RWPE2 (cell line): ENCODE measurements at regions not wholly inside any gene's neighbourhood (a gene's known extent, or its start where the extent isn't known, plus 50 kb on each side); places are given as distances from the start of the nearest gene placed in this dataset.

Experiments used
- ATAC-seq: fragments of 200-7000 bp; cut with Tn5 transposase; 3 replicates; pipeline ENCODE4 v1.9.1; 2021; ENCODE audit warnings: low read depth
- DNase-seq: peaks from one replicate; pipeline ENCODE4 v3.0.0-alpha.2; 2020; ENCODE audit warnings: low spot score
- H3K27ac ChIP-seq: fragments of 450-650 bp; 2 replicates; pipeline ENCODE4 v1.5.1; 2017; ENCODE audit warnings: mild to moderate bottlenecking; ENCODE audit not compliant: poor library complexity, severe bottlenecking
- H3K27me3 ChIP-seq: fragments of 250-450 bp; sonication (Bioruptor Pico); 2 replicates; pipeline ENCODE4 v1.5.1; 2021; ENCODE audit warnings: mild to moderate bottlenecking, moderate library complexity; ENCODE audit not compliant: insufficient read depth, poor library complexity, severe bottlenecking
- H3K36me3 ChIP-seq: fragments of 250-450 bp; sonication (Bioruptor Pico); 2 replicates; pipeline ENCODE4 v1.5.1; 2020; ENCODE audit warnings: low read depth, mild to moderate bottlenecking, moderate library complexity
- H3K4me1 ChIP-seq: fragments of 250-450 bp; sonication (Bioruptor Pico); 2 replicates; pipeline ENCODE4 v1.5.1; 2021; ENCODE audit warnings: mild to moderate bottlenecking, moderate library complexity; ENCODE audit not compliant: insufficient read depth, poor library complexity, severe bottlenecking
- H3K4me3 ChIP-seq: fragments of 250-450 bp; sonication (Bioruptor Pico); 2 replicates; pipeline ENCODE4 v1.5.1; 2021; ENCODE audit warnings: mild to moderate bottlenecking, moderate library complexity; ENCODE audit not compliant: severe bottlenecking
- H3K9me3 ChIP-seq: fragments of 250-450 bp; sonication (Bioruptor Pico); 2 replicates; pipeline ENCODE4 v1.5.1; 2021; ENCODE audit warnings: mild to moderate bottlenecking, moderate library complexity; ENCODE audit not compliant: severe bottlenecking
- TF ChIP-seq, protein P1 (sequence below): fragments of 450-650 bp; IDR thresholded peaks from one replicate; pipeline ENCODE4 v1.5.1; 2017; ENCODE audit warnings: mild to moderate bottlenecking, moderate library complexity; ENCODE audit not compliant: poor library complexity, severe bottlenecking

DNA sequence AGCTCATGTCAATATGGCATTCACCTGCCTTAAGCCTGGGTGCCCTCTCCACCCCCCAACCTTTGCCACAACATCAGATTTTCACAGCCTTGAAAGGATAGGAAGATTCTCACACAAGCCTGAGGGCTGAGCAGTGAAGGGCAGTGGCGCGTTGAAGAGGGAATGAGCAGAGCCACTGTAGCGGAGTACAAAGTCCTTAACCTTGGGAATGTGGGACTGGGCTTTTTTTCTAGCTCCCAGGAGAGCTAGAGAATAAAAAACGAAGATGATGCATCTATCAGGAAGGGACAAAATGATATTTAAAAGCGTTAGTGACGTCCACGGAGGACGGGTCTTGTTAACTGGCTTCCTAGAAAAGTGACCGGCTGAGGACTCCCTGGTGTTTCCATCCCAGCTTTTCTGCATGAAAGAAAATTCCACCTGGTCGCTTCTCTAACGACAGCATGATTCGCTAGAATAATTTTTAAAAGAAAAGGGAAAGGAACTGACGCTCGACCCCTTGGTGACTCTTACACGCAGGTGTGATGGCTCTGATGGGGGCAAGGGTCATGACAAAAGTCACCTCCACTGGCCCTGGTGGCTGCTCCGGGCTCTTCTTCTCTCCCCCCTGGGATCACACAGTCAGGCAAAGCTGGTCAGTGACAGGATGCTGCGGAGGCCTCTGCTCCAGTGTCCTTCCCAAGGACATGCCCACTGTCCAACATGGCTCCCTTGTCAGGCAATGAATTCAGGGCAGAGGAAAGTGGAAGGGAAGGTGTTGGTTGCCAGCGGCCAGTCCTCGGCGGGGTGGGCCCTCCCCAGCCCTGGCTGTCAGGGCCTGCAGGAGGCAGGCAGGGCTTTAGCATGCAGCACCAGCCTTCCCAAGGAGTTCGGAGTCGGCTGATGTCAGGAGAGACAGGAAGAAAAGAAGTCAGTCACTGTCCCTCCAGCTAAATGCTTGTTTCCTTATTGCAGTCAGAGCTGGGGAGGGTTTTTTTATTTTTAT lies 58.4 kb upstream of the IRX3 start:
- Histone ChIP-seq H3K4me1 (peaks cover 11% of the 10 kb centered on the region), H3K27me3 (no peaks in the 10 kb centered on the region), H3K36me3 (no peaks in the 10 kb centered on the region), H3K27ac (no peak overlapping the region), H3K4me3 (no peak overlapping the region), H3K9me3 (no peaks in the 10 kb centered on the region)
- no peak for ATAC-seq
- TF ChIP-seq, protein P1, sequence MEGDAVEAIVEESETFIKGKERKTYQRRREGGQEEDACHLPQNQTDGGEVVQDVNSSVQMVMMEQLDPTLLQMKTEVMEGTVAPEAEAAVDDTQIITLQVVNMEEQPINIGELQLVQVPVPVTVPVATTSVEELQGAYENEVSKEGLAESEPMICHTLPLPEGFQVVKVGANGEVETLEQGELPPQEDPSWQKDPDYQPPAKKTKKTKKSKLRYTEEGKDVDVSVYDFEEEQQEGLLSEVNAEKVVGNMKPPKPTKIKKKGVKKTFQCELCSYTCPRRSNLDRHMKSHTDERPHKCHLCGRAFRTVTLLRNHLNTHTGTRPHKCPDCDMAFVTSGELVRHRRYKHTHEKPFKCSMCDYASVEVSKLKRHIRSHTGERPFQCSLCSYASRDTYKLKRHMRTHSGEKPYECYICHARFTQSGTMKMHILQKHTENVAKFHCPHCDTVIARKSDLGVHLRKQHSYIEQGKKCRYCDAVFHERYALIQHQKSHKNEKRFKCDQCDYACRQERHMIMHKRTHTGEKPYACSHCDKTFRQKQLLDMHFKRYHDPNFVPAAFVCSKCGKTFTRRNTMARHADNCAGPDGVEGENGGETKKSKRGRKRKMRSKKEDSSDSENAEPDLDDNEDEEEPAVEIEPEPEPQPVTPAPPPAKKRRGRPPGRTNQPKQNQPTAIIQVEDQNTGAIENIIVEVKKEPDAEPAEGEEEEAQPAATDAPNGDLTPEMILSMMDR, result no peak
- DNase-seq, result no peak

DNA sequence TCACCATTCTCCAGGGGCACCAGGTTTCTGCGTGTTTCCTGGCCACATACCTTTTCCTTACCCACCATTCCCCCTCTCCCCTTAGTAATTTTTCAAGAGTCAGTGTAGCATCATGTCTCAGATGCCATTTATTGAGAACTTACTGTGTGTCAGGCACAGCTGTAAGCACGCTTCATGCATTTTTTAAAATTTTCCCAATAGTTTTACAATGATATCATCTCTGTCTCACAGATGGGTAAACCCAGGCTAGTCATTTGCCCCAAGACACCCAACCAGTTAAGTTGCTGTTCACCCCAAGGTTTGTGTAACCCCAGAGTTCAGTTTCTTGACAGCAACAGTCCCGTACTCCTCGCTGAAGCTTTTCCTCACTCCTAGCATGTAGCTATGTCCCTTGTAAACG lies 56.4 kb upstream of the IRX3 start:
- Histone ChIP-seq H3K27me3 (no peaks in the 10 kb centered on the region), H3K4me1 (peaks cover 11% of the 10 kb centered on the region), H3K9me3 (no peaks in the 10 kb centered on the region), H3K4me3 (no peak overlapping the region), H3K27ac (no peak overlapping the region), H3K36me3 (no peaks in the 10 kb centered on the region)
- ATAC-seq (peak; percentile 24; the same call in 2 of the 3 replicates), DNase-seq (no peak)
- TF ChIP-seq, protein P1, result no peak

DNA sequence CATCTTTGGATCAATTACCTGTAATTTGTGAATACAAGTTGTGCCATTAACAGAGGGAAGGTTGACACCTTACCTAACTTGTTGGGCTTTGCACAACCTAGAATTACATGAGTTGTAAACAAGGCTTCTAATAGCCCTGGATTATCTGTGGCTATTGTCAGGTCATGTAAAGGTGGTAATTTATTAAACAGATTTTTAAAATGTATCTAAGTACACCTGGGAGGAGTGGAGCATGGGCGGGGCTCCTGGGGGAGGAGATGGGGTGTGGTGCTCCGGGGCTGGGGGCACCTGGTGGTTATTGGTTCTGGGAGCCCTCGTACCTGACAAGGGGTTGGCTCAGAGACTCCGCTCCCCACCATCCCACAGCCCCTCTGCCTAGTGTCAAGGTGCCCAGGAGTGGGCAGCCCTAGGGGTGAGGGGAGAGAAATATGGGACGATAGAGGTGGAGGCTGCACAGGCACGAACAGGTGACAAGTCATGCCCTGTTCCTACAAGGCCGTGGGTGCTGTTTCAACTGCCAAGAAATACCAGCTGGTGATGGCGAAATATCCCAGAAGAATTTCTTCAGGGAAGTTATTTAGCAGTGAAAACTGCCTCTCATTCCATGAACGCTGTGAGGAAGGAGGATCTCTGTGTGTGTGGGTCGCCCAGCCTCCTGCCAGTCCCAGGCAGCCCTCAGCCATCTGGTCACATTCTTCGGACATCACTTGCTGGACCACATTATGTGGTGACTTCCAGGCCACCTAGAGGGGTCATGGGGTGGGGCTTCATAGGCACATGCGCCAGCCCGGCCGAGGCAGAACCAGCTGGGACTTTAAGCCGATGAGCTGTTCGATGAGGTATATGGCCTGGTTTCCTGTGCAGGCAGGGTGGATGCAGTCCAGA lies 55.5 kb upstream of the IRX3 start:
- Histone ChIP-seq H3K27ac (no peak overlapping the region), H3K9me3 (no peaks in the 10 kb centered on the region), H3K36me3 (no peaks in the 10 kb centered on the region), H3K27me3 (no peaks in the 10 kb centered on the region), H3K4me3 (no peak overlapping the region), H3K4me1 (peaks cover 11% of the 10 kb centered on the region)
- TF ChIP-seq, protein P1, result no peak
- DNase-seq (no peak), ATAC-seq (peak; percentile 58)

DNA sequence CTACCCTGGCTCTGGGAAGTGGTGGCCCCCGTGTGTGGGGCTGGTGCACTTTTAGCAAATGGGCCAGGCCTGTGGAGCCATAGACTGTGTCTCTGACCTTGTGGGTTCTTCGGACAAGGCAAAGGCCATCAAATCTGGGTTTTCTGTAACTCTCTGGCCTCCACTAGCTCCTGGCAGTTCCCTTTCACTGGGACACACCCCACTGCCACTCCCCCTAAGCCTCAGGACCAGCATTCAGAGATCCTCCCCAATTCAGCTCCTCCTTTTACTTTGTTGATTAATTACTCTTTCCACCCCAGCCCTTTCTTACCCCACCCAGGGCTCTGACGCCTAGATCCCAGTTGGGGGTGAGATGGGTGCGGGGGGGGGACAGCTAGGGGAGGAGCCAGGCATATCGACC lies 53.9 kb upstream of the IRX3 start:
- Histone ChIP-seq H3K4me3 (no peak overlapping the region), H3K4me1 (peaks cover 11% of the 10 kb centered on the region), H3K36me3 (no peaks in the 10 kb centered on the region), H3K27me3 (no peaks in the 10 kb centered on the region), H3K27ac (no peak overlapping the region), H3K9me3 (no peaks in the 10 kb centered on the region)
- TF ChIP-seq, protein P1, result no peak
- DNase-seq (no peak), ATAC-seq (no peak)
